HepG2 (cell line): ENCODE measurements at regions not wholly inside any gene's neighbourhood (a gene's known extent, or its start where the extent isn't known, plus 50 kb on each side); places are given as distances from the start of the nearest gene placed in this dataset.

Source experiments
- CEBPB ChIP-seq: IDR thresholded peaks from 2 replicates; pipeline ENCODE4 v1.6.1; 2011; ENCODE audit warnings: low read depth, low read length, improper control_type of control experiment, borderline replicate concordance
- FOXA1 ChIP-seq, 2 experiments: fragments of 450-650 bp in 1 of 2; sonication (generic) in 1 of 2; formaldehyde crosslinking in 1 of 2; IDR thresholded peaks; 2 replicates each; pipeline versions ENCODE4 v1.4.0 to v1.6.1; 2016 to 2020; ENCODE audit warnings: missing genetic modification reagents in 1 of 2
- HHEX ChIP-seq: IDR thresholded peaks from 2 replicates; pipeline ENCODE4 v1.6.1; 2016; ENCODE audit warnings: control low read depth
- HNRNPL ChIP-seq: fragments of 200-400 bp; formaldehyde crosslinking; IDR thresholded peaks from 2 replicates; pipeline ENCODE4 v1.6.1; 2017; ENCODE audit warnings: mild to moderate bottlenecking, low read depth, low read length
- NR2C2 ChIP-seq: sonication (generic); formaldehyde crosslinking; IDR thresholded peaks from 2 replicates; pipeline ENCODE4 v1.4.0; 2020; ENCODE audit warnings: missing genetic modification reagents, mild to moderate bottlenecking, moderate library complexity, borderline replicate concordance
- SP1 ChIP-seq, 2 experiments: fragments of 450-650 bp in 1 of 2; sonication (generic) in 1 of 2; formaldehyde crosslinking in 1 of 2; IDR thresholded peaks; 2 replicates each; pipeline versions ENCODE4 v1.4.0 to v1.6.1; 2016 to 2020; ENCODE audit warnings: missing genetic modification reagents in 1 of 2
- TAF1 ChIP-seq: sonication (generic); formaldehyde crosslinking; IDR thresholded peaks from 2 replicates; pipeline ENCODE4 v1.4.0; 2020; ENCODE audit warnings: missing genetic modification reagents
- TCF7 ChIP-seq: sonication (generic); IDR thresholded peaks from 2 replicates; pipeline ENCODE4 v1.6.1; 2016; ENCODE audit warnings: antibody characterized with exemption, low read depth
- TRIM24 ChIP-seq: sonication (generic); formaldehyde crosslinking; IDR thresholded peaks from 2 replicates; pipeline ENCODE4 v1.8.0; 2022; ENCODE audit warnings: mild to moderate bottlenecking, missing genetic modification reagents
- ZNF121 ChIP-seq: sonication (generic); formaldehyde crosslinking; IDR thresholded peaks from 2 replicates; pipeline ENCODE4 v1.5.0; 2020; ENCODE audit warnings: mild to moderate bottlenecking, missing genetic modification reagents
- ZNF280D ChIP-seq: sonication (generic); formaldehyde crosslinking; IDR thresholded peaks from 2 replicates; pipeline ENCODE4 v1.5.1; 2020; ENCODE audit warnings: mild to moderate bottlenecking, missing genetic modification reagents
- ZNF646 ChIP-seq: sonication (generic); formaldehyde crosslinking; IDR thresholded peaks from 2 replicates; pipeline ENCODE4 v1.9.0; 2021; ENCODE audit warnings: mild to moderate bottlenecking, missing genetic modification reagents
- TF ChIP-seq, protein P1 (sequence below): sonication (generic); formaldehyde crosslinking; IDR thresholded peaks from 2 replicates; pipeline ENCODE4 v1.5.0; 2020; ENCODE audit warnings: mild to moderate bottlenecking, missing genetic modification reagents, moderate library complexity
- TF ChIP-seq, protein P2 (sequence below), 2 experiments: fragments of 450-650 bp in 1 of 2; sonication (generic) in 1 of 2; formaldehyde crosslinking; IDR thresholded peaks; 2 replicates each; pipeline versions ENCODE4 v1.5.0 to v1.8.0; 2020 to 2022; ENCODE audit warnings: mild to moderate bottlenecking in 1 of 2, missing genetic modification reagents in 1 of 2

DNA sequence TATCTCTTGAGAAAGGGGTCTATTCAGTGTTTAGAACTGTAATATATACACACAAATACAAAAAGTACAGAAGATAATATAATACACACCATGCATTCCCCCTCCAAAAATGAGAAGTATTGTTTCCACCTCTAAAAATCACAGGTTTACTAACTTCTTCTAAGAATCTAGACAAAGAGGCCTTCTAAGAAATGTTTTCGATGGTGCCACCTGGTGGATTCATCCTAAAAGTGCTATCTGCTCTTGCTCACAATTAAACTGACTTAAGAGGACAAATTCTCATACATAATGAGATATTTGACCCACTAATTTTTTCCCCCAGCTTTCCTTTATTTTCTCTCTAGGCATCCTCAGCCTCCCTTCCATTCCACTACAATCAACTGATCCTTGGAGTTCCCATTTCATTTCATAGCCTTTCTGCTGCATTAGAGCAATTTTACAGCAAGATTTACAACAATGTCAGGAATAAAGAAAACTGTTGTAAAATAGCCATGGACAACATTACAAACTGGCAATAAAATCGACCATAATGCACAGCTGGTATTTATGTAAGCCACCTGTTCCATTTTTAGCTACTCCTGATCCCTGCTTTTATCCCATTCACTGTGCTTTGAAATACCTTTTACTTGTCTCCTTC, 124.6 kb downstream of the ARRDC4 start:
- TF ChIP-seq HHEX (no peak), SP1 (IDR thresholded peaks at IDR 0.05) (no peak), SP1 (CRISPR knock-in tag; IDR thresholded peaks at IDR 0.05) (no peak), NR2C2 (CRISPR knock-in tag) (no peak), ZNF121 (no peak), TAF1 (no peak), ZNF280D (no peak), FOXA1 (IDR thresholded peaks at IDR 0.05) (no peak), FOXA1 (CRISPR knock-in tag; IDR thresholded peaks at IDR 0.05) (no peak), HNRNPL (no peak), TCF7 (no peak), CEBPB (no peak), TRIM24 (CRISPR knock-in tag) (no peak), ZNF646 (CRISPR knock-in tag) (no peak)
- TF ChIP-seq, protein P1, sequence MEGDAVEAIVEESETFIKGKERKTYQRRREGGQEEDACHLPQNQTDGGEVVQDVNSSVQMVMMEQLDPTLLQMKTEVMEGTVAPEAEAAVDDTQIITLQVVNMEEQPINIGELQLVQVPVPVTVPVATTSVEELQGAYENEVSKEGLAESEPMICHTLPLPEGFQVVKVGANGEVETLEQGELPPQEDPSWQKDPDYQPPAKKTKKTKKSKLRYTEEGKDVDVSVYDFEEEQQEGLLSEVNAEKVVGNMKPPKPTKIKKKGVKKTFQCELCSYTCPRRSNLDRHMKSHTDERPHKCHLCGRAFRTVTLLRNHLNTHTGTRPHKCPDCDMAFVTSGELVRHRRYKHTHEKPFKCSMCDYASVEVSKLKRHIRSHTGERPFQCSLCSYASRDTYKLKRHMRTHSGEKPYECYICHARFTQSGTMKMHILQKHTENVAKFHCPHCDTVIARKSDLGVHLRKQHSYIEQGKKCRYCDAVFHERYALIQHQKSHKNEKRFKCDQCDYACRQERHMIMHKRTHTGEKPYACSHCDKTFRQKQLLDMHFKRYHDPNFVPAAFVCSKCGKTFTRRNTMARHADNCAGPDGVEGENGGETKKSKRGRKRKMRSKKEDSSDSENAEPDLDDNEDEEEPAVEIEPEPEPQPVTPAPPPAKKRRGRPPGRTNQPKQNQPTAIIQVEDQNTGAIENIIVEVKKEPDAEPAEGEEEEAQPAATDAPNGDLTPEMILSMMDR (CRISPR knock-in tag) = peak; percentile 62
- TF ChIP-seq, protein P2, sequence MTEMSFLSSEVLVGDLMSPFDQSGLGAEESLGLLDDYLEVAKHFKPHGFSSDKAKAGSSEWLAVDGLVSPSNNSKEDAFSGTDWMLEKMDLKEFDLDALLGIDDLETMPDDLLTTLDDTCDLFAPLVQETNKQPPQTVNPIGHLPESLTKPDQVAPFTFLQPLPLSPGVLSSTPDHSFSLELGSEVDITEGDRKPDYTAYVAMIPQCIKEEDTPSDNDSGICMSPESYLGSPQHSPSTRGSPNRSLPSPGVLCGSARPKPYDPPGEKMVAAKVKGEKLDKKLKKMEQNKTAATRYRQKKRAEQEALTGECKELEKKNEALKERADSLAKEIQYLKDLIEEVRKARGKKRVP (CRISPR knock-in tag; IDR thresholded peaks at IDR 0.05) = no peak
